ENCODE measurements at regions not wholly inside any gene's neighbourhood (a gene's known extent, or its start where the extent isn't known, plus 50 kb on each side); places are given as distances from the start of the nearest gene placed in this dataset.

DNA sequence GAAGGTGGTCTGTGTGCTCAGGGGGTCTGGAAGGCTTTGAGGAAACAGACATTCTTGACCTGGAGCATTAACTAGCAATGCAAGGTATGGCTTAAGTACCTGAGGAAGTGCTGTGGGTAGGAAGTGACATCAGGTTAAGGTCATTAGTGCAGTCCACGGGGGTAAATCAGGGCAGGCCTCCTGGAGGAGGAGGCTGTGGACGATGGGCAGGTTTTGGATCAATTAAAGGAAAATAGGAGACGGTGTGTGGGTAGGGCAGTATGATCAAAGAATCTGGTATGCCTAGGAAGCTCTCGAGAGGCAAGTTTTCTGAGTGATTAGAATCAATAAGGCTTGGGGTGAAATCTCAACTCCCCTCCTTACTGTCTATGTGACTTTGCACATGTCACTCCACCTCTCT is 295.3 kb downstream of the AACS start:
- no peak for DNase-seq (ENCODE audit: low spot score)
- TF ChIP-seq, protein P1, sequence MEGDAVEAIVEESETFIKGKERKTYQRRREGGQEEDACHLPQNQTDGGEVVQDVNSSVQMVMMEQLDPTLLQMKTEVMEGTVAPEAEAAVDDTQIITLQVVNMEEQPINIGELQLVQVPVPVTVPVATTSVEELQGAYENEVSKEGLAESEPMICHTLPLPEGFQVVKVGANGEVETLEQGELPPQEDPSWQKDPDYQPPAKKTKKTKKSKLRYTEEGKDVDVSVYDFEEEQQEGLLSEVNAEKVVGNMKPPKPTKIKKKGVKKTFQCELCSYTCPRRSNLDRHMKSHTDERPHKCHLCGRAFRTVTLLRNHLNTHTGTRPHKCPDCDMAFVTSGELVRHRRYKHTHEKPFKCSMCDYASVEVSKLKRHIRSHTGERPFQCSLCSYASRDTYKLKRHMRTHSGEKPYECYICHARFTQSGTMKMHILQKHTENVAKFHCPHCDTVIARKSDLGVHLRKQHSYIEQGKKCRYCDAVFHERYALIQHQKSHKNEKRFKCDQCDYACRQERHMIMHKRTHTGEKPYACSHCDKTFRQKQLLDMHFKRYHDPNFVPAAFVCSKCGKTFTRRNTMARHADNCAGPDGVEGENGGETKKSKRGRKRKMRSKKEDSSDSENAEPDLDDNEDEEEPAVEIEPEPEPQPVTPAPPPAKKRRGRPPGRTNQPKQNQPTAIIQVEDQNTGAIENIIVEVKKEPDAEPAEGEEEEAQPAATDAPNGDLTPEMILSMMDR (IDR thresholded peaks at IDR 0.05; ENCODE audit: extremely low read depth, insufficient read depth, missing control alignments), result no peak
- in situ Hi-C loops (cut with MboI; ENCODE audit: low pct_unique_long_range_greater_than_20kb, low sequenced_read_pairs, unreplicated experiment), result no loop called here

DNA sequence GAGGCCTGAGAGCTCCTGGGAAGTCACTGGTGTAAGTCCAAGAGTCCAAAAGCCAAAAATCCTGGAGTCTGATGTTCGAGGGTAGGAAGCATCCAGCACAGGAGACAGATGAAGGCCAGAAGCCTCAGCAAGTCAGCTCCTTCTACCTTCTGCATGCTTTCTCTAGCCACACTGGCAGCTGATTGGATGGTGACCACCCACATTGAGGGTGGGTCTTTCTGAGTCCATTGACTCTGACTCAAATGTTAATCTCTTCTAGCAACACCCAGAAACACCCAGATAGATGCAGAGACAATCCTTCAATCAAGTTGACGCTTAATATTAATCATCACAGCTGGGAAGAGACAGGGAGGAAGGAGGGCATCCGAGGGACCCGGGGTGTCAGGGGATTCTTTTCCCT is 305.8 kb downstream of the AACS start:
- TF ChIP-seq, protein P1 (IDR thresholded peaks at IDR 0.05; ENCODE audit: extremely low read depth, insufficient read depth, missing control alignments), result no peak
- no peak for DNase-seq (ENCODE audit: low spot score)
- in situ Hi-C loops (cut with MboI; ENCODE audit: low pct_unique_long_range_greater_than_20kb, low sequenced_read_pairs, unreplicated experiment), result no loop called here

DNA sequence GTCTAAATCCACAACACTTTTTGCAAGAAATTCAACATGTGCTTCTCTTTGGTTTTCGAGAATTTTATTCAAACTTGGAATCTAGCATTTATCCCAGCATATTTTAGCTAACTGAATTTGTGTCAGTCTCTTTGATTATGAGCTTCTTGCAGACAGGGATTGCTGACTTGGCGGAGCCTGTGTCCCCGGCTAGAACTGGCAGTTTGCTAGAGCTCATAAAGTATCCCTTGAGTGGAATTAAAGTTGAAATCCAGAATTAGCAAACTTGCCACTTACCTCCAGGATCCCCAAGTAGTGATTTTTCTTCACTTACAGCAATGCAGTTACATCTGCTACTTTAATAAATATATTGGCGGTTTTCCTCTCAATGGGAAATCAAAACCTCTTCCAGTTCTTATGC is 306.9 kb downstream of the AACS start:
- no peak for DNase-seq (ENCODE audit: low spot score)
- TF ChIP-seq, protein P1 (IDR thresholded peaks at IDR 0.05; ENCODE audit: extremely low read depth, insufficient read depth, missing control alignments), result no peak
- in situ Hi-C loops (cut with MboI; ENCODE audit: low pct_unique_long_range_greater_than_20kb, low sequenced_read_pairs, unreplicated experiment), result no loop called here

DNA sequence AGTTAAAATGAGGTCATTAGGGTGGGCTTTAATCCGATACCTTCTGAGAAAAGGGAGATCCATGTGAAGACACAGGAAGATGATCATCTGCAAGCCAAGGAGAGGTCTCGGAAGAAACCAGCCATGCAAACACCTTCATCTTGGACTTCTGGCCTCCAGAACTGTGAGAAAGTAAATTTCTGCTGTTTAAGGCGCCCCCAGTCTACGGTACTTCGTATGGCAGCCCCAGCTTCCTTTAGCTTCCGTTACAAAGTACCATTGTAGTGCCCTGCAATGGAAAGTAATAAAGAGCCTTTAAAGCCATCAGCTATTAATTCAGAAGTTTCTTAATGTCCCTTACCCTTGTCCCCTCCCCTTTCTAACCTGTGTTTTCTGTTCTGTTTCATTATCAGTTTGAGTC is 308.1 kb downstream of the AACS start:
- TF ChIP-seq, protein P1 (IDR thresholded peaks at IDR 0.05; ENCODE audit: extremely low read depth, insufficient read depth, missing control alignments), result no peak
- in situ Hi-C loops (cut with MboI; ENCODE audit: low pct_unique_long_range_greater_than_20kb, low sequenced_read_pairs, unreplicated experiment), result no loop called here
- DNase-seq (ENCODE audit: low spot score), result no peak

DNA sequence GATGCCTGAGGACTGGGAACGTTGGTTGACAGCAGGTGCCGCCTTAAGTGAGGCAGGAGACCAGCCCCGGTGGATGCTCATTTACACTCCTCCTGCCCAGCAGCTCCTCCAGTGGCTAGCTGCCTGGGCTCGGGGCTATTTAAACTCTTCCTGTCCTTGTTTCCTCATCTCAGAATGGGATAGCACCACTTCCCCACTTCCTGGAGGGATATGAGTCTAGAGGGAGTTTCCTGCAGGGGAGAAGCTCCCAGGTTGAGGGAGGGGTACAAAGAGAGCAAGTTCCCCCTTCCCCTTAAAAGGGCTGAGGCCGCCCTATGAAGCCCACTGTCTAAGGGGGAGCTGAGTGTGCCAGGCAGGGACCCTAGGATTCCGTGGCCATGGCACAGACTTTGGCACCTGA is 311.2 kb downstream of the AACS start:
- no peak for DNase-seq (ENCODE audit: low spot score)
- TF ChIP-seq, protein P1 (IDR thresholded peaks at IDR 0.05; ENCODE audit: extremely low read depth, insufficient read depth, missing control alignments), result no peak
- in situ Hi-C loops (cut with MboI; ENCODE audit: low pct_unique_long_range_greater_than_20kb, low sequenced_read_pairs, unreplicated experiment), result no loop called here

DNA sequence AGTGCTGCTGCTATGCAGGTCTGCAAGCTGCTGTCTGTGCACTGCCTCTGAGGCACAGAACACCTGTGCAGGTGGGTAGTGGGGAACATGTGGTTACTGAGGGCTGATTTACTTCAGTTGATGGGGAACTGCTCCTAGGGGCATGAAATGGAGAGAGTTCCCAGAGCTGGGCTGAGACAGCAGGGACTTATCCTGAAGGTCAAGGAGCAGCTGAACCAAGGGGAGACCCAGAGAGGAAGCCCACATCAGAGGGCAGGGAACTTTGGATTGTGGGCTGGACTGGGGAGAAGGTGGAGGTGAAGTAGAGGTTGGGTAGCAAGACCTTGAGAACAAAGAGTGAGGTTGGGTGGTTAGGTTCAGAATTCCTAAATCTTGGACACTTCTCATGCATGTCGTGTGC is 311.9 kb downstream of the AACS start:
- no peak for DNase-seq (ENCODE audit: low spot score)
- in situ Hi-C loops (cut with MboI; ENCODE audit: low pct_unique_long_range_greater_than_20kb, low sequenced_read_pairs, unreplicated experiment), result no loop called here
- TF ChIP-seq, protein P1 (IDR thresholded peaks at IDR 0.05; ENCODE audit: extremely low read depth, insufficient read depth, missing control alignments), result no peak

DNA sequence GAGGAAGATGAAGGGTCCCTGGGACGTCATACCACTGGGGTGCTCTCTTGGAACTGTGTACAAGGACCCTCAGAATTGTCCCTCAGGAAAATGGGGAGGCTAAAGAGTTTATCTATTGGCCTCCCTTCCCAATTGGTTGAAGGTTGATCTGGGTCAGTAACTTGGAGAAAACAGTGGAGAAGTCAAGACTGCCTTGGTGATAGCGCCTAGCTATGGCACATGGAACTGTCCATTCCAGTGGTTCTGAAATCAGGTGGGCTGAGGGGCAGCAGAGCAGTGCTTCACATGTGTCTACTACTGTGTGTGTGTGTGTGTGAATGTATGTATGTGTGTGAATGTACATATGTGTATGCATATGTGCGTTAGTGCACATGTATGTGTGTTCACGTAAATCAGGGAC is 316.1 kb downstream of the AACS start:
- in situ Hi-C loops (cut with MboI; ENCODE audit: low pct_unique_long_range_greater_than_20kb, low sequenced_read_pairs, unreplicated experiment), result no loop called here
- DNase-seq (ENCODE audit: low spot score), result no peak
- TF ChIP-seq, protein P1 (IDR thresholded peaks at IDR 0.05; ENCODE audit: extremely low read depth, insufficient read depth, missing control alignments), result no peak

Data from GM13977 (cell line).